ENCODE measurements at regions not wholly inside any gene's neighbourhood (a gene's known extent, or its start where the extent isn't known, plus 50 kb on each side); places are given as distances from the start of the nearest gene placed in this dataset.
"Not testable (repeated sequence)": the region's sequence is repeated elsewhere in the genome, so short reads cannot be mapped to it uniquely, and the experiment has no call there.

DNA sequence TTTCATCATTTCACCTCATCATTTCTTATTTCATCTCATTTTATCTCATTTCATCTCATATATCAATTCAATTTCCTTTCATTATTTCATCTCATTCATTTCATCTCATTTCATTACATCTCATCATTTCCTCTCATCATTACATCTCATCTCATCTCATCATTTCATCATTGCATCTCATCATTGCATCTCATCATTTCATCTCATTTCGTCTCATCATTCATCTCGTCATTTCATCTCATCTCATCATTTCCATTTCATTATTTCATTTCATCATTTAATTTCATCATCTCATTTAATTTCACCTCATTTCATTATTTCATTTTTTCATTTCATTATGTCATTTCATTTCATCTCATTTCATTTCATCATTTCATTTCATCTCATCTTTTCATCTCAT, 168.5 kb upstream of the FAM72C start:
- dilution Hi-C loops (cut with HindIII; ENCODE audit: low sequenced_read_pairs, unreplicated experiment); H2AK5ac ChIP-seq (ENCODE audit: low read depth, low read length); H2BK15ac ChIP-seq (ENCODE audit: low read depth, low read length); DNase-seq; H4K91ac ChIP-seq (ENCODE audit: insufficient read depth, low read depth, low read length); H2BK5ac ChIP-seq (ENCODE audit: low read depth, low read length, poor library complexity, severe bottlenecking); H3K79me1 ChIP-seq (ENCODE audit: low read depth in 1 of 2, low read length in 2 of 2); H2AFZ ChIP-seq (replicated peaks; ENCODE audit: low read length, poor library complexity); H2BK20ac ChIP-seq (ENCODE audit: low read depth, low read length); H4K5ac ChIP-seq (ENCODE audit: low read depth, low read length); H3K23ac ChIP-seq (ENCODE audit: low read depth, low read length); POLR2A ChIA-PET (ENCODE audit: unreplicated experiment); H3K27me3 ChIP-seq (ENCODE audit: control insufficient read depth, insufficient read depth, low read length); H3K9me3 ChIP-seq (ENCODE audit: control insufficient read depth, insufficient read depth, low read length); H4K8ac ChIP-seq (ENCODE audit: low read depth in 2 of 2, low read length in 2 of 2); ATAC-seq (ENCODE audit: low read depth); BruUV-seq (replicated peaks); H3K9ac ChIP-seq (ENCODE audit: low read depth, low read length); H4K20me1 ChIP-seq (ENCODE audit: insufficient read depth, low read length); H3K18ac ChIP-seq (ENCODE audit: low read depth, low read length); H3K4me2 ChIP-seq (ENCODE audit: low read depth, low read length); H2BK120ac ChIP-seq (ENCODE audit: low read depth, low read length); H2AK9ac ChIP-seq (replicated peaks; ENCODE audit: low read depth, low read length, poor library complexity); H3K56ac ChIP-seq (ENCODE audit: extremely low read depth, insufficient read depth, low read length); H3K4me3 ChIP-seq (ENCODE audit: insufficient read depth, low read depth, low read length); H3K4ac ChIP-seq (ENCODE audit: low read depth, low read length); H3K36me3 ChIP-seq (ENCODE audit: control insufficient read depth, insufficient read depth, low read length); CTCF ChIA-PET; H3K4me1 ChIP-seq (ENCODE audit: control insufficient read depth, insufficient read depth, low read length); H3K27ac ChIP-seq (ENCODE audit: insufficient read depth, low read length); H3K9me1 ChIP-seq (ENCODE audit: insufficient read depth, low read length); in situ Hi-C loops (cut with MboI; ENCODE audit: low sequenced_read_pairs); intact Hi-C loops (cut with micrococcal nuclease); H3K14ac ChIP-seq (replicated peaks; ENCODE audit: low read depth, low read length): not testable (repeated sequence)
- WGBS, 2 experiments (ENCODE audit: extremely low coverage in 2 of 2, insufficient read length in 1 of 2) = no CpG with 5 or more reads among the region's 2 CpGs

DNA sequence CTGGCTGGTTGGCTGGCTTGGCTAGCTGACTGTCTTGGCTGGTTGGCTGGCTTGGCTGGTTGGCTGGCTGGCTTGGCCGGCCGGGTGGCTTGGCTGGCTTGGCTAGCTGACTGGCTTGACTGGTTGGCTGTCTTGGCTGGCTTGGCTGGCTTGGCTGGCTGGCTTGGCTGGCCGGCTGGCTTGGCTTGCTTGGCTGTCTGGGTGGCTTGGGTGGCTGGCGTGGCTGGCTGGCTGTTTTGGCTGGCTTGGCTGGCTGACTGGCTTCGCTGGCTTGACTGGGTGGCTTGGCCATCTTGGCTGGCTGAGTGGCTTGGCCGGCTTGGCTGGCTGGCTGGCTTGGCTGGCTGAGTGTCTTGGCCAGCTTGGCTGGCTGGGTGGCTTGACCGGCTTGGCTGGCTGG, 133.2 kb upstream of the FAM72C start:
- H4K8ac ChIP-seq (ENCODE audit: low read depth in 2 of 2, low read length in 2 of 2); H2AK9ac ChIP-seq (replicated peaks; ENCODE audit: low read depth, low read length, poor library complexity); CTCF ChIA-PET; H2AFZ ChIP-seq (replicated peaks; ENCODE audit: low read length, poor library complexity); H3K23ac ChIP-seq (ENCODE audit: low read depth, low read length); H3K27ac ChIP-seq (ENCODE audit: insufficient read depth, low read length); H3K18ac ChIP-seq (ENCODE audit: low read depth, low read length); H3K4me1 ChIP-seq (ENCODE audit: control insufficient read depth, insufficient read depth, low read length); ATAC-seq (ENCODE audit: low read depth); H3K36me3 ChIP-seq (ENCODE audit: control insufficient read depth, insufficient read depth, low read length); H3K9ac ChIP-seq (ENCODE audit: low read depth, low read length); H4K20me1 ChIP-seq (ENCODE audit: insufficient read depth, low read length); H3K4me3 ChIP-seq (ENCODE audit: insufficient read depth, low read depth, low read length); H3K56ac ChIP-seq (ENCODE audit: extremely low read depth, insufficient read depth, low read length); H2BK15ac ChIP-seq (ENCODE audit: low read depth, low read length); H3K14ac ChIP-seq (replicated peaks; ENCODE audit: low read depth, low read length); H3K27me3 ChIP-seq (ENCODE audit: control insufficient read depth, insufficient read depth, low read length); POLR2A ChIA-PET (ENCODE audit: unreplicated experiment); in situ Hi-C loops (cut with MboI; ENCODE audit: low sequenced_read_pairs); H4K5ac ChIP-seq (ENCODE audit: low read depth, low read length); H2AK5ac ChIP-seq (ENCODE audit: low read depth, low read length); H2BK5ac ChIP-seq (ENCODE audit: low read depth, low read length, poor library complexity, severe bottlenecking); intact Hi-C loops (cut with micrococcal nuclease); H3K4ac ChIP-seq (ENCODE audit: low read depth, low read length); H3K4me2 ChIP-seq (ENCODE audit: low read depth, low read length); H2BK20ac ChIP-seq (ENCODE audit: low read depth, low read length); H3K79me1 ChIP-seq (ENCODE audit: low read depth in 1 of 2, low read length in 2 of 2); H2BK120ac ChIP-seq (ENCODE audit: low read depth, low read length); dilution Hi-C loops (cut with HindIII; ENCODE audit: low sequenced_read_pairs, unreplicated experiment); H4K91ac ChIP-seq (ENCODE audit: insufficient read depth, low read depth, low read length); H3K9me1 ChIP-seq (ENCODE audit: insufficient read depth, low read length); DNase-seq; BruUV-seq (replicated peaks): not testable (repeated sequence)
- no CpG with 5 or more reads among the region's 7 CpGs for WGBS, 2 experiments (ENCODE audit: extremely low coverage in 2 of 2, insufficient read length in 1 of 2)
- H3K9me3 ChIP-seq (ENCODE audit: control insufficient read depth, insufficient read depth, low read length) = peaks cover 13% of the 10 kb centered on the region

All from IMR-90 (cell line).